Mucosa of descending colon (tissue), 3 donors: ENCODE measurements at regions not wholly inside any gene's neighbourhood (a gene's known extent, or its start where the extent isn't known, plus 50 kb on each side); places are given as distances from the start of the nearest gene placed in this dataset.
A peak's percentile ranks its signal among the peaks of the same experiment; 100 is the strongest.

Experiments
- ATAC-seq: fragments of 200-7000 bp; cut with Tn5 transposase; one replicate; pipeline ENCODE4 v1.9.1; 2020; ENCODE audit warnings: mild to moderate bottlenecking, moderate library complexity
- DNase-seq, 3 donors: peaks; one replicate each; pipeline ENCODE4 v3.0.0-alpha.2; 2020
- H3K36me3 ChIP-seq: fragments of 200-600 bp; one replicate; pipeline ENCODE4 v1.8.0; 2021; ENCODE audit warnings: low read depth, mild to moderate bottlenecking
- H3K4me1 ChIP-seq: fragments of 200-600 bp; one replicate; pipeline ENCODE4 v1.8.0; 2021; ENCODE audit warnings: low read depth, mild to moderate bottlenecking
- H3K4me3 ChIP-seq: fragments of 200-600 bp; one replicate; pipeline ENCODE4 v1.8.0; 2021; ENCODE audit warnings: mild to moderate bottlenecking
- H3K9me3 ChIP-seq: fragments of 200-600 bp; one replicate; pipeline ENCODE4 v1.8.0; 2021; ENCODE audit warnings: mild to moderate bottlenecking
- intact Hi-C, 2 donors: fragments of 100-400 bp; cut with DNase I in 1 of 2; cut with micrococcal nuclease in 1 of 2; formaldehyde crosslinking; loops; one replicate each; pipeline versions ENCODE4 v1.11.0 to v1.11.1; 2022; cut with DNase I, micrococcal nuclease
- TF ChIP-seq, protein P1 (sequence below): fragments of 200-600 bp; IDR thresholded peaks from one replicate; pipeline ENCODE4 v1.8.0; 2022; ENCODE audit warnings: antibody characterized with exemption, mild to moderate bottlenecking
- donor health status: DM: no; HTN: no; CAD: no; lungs with moderate emphysema.
- donor health status: DM: no; HTN: no; CAD: no.
- donor health status: DM: no; HTN: yes; CAD: no.

GRCh38 chr4:185071236-185071811 is 53.0 kb downstream of the HELT start:
- intact Hi-C loops, result no loop called here
- no peaks in the 10 kb centered on the region for H3K36me3 ChIP-seq
- no peak overlapping the region for H3K4me3 ChIP-seq
- no peaks in the 10 kb centered on the region for H3K9me3 ChIP-seq
- no peak for DNase-seq
- TF ChIP-seq, protein P1, sequence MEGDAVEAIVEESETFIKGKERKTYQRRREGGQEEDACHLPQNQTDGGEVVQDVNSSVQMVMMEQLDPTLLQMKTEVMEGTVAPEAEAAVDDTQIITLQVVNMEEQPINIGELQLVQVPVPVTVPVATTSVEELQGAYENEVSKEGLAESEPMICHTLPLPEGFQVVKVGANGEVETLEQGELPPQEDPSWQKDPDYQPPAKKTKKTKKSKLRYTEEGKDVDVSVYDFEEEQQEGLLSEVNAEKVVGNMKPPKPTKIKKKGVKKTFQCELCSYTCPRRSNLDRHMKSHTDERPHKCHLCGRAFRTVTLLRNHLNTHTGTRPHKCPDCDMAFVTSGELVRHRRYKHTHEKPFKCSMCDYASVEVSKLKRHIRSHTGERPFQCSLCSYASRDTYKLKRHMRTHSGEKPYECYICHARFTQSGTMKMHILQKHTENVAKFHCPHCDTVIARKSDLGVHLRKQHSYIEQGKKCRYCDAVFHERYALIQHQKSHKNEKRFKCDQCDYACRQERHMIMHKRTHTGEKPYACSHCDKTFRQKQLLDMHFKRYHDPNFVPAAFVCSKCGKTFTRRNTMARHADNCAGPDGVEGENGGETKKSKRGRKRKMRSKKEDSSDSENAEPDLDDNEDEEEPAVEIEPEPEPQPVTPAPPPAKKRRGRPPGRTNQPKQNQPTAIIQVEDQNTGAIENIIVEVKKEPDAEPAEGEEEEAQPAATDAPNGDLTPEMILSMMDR, result no peak
- no peak for ATAC-seq
- no peaks in the 10 kb centered on the region for H3K4me1 ChIP-seq

DNA sequence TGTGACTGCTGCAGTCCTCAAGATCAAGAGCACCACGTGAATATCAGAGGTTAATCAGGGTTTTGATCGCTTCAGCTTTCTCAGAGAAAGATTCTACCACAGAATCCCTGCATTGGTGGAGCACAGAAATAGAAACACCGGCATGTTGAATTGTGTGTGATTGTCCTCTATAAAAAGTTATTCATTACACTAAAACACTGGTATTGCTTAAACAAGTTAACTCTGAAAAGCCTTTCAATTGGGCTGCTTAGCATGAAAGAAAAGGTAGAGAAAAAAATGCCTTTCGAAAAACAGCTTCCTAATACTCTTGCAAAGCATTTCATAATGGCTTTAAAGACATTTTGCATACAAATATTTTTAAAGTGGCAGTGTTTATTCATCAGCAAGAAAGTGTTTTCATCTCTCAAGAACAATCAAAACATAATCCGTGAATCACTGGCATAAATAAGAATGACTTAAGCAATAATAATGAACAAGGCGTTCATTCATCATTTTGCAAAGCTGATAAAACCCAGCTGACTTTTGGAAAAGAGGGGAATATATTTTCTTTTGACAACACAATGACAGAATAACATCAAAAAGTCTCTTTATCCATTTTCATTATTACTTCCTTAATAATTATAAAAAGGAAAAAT is 61.1 kb downstream of the HELT start:
- Histone ChIP-seq H3K36me3 (no peaks in the 10 kb centered on the region), H3K9me3 (no peaks in the 10 kb centered on the region), H3K4me1 (peaks cover 8% of the 10 kb centered on the region), H3K4me3 (no peak overlapping the region)
- peak; percentile 45 for ATAC-seq
- no peak for DNase-seq
- intact Hi-C loops, result no loop called here
- TF ChIP-seq, protein P1, result no peak

DNA sequence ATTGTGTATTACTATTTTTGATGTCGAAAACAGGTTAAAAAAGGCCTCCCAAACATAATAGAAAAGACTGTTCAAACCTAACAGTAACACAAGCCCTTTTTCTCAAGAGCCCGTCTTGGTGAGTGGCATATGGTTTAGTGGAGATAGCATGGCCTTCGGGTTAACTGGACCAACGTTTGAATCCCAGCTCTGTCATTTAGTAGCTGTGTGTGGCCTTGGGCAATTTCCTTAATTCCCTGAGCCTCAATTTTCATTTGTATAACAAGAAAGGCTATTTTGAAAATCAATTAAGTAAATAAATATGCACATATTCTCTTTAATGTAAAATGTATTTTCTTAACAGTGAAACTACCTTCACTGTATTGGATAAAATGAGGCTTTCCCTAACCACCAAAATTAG is 62.3 kb downstream of the HELT start:
- Histone ChIP-seq H3K4me3 (no peak overlapping the region), H3K36me3 (no peaks in the 10 kb centered on the region), H3K9me3 (no peaks in the 10 kb centered on the region), H3K4me1 (peaks cover 8% of the 10 kb centered on the region)
- intact Hi-C loops, result no loop called here
- TF ChIP-seq, protein P1, result no peak
- ATAC-seq (no peak), DNase-seq (no peak)

DNA sequence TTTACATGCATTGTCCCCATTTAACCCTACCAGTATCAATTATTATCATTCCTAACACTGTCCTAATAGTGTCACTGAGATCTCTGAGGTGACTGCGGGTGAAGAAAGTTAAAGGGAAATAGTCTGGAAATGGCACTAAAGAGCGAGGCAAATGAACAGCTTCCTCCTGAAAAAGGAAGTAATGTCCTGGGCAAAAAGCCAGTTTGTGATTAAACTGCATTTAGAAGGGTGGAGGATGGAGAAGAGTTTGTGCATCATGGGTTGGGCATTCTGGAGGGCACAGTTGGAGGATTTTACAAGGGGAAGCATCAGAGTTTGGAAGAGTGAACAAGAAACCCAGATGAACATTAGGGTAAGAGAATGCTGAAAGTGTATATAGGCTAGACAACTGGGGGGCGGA is 60.5 kb upstream of the SLC25A4 start:
- Histone ChIP-seq H3K4me3 (no peak overlapping the region), H3K36me3 (no peaks in the 10 kb centered on the region), H3K9me3 (no peaks in the 10 kb centered on the region), H3K4me1 (peaks cover 8% of the 10 kb centered on the region)
- intact Hi-C loops, result no loop called here
- peak in 1 of 3 donors; percentile 40 for DNase-seq
- TF ChIP-seq, protein P1, result no peak
- ATAC-seq, result peak; percentile 50

DNA sequence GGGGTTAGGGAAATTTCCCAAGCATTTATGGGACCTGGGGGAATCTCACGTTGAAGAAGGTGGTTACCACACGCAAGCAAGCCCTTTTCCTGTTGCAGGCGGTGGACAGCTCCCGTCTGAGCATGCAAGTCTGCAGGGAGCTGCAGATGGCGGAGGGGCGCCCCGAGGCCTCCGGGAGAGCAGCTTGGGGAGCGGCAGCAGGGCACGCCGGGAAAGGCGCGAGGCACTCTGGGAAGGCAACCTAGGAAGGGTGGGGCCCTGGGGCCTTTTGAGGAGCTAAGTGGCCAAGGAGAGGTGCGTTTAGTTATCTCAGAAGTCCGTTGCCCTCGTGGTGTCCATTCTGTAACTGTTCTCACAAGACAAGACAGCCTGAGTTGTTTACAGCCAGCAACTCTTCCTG is 57.0 kb upstream of the SLC25A4 start:
- intact Hi-C loops, result no loop called here
- TF ChIP-seq, protein P1, result no peak
- ATAC-seq (no peak), DNase-seq (no peak)
- Histone ChIP-seq H3K9me3 (no peaks in the 10 kb centered on the region), H3K36me3 (no peaks in the 10 kb centered on the region), H3K4me1 (no peaks in the 10 kb centered on the region), H3K4me3 (no peak overlapping the region)

DNA sequence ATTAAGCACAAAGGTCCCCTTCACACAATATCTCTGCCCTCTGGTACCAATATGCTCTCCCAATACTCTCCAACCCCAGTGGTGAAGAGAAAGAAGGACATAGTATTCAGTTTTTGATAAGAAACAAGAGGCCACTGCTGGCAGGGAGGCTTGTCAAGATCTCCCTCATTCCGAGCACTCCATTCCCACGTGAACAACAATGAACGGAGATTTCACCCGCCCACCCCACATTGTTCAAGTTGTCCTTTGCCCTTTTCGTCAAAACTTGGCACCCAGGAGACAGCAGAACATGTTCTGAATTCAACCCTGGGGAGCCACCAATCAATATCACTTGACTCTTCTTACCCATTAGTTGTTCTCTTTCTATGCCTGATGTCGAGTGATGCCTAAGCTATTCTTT is 54.2 kb upstream of the SLC25A4 start:
- Histone ChIP-seq H3K4me3 (no peak overlapping the region), H3K4me1 (no peaks in the 10 kb centered on the region), H3K9me3 (no peaks in the 10 kb centered on the region), H3K36me3 (no peaks in the 10 kb centered on the region)
- intact Hi-C loops, result no loop called here
- no peak for ATAC-seq
- TF ChIP-seq, protein P1, result no peak
- no peak for DNase-seq
